Naive thymus-derived CD8-positive, alpha-beta T cell (primary cell): ENCODE measurements at regions not wholly inside any gene's neighbourhood (a gene's known extent, or its start where the extent isn't known, plus 50 kb on each side); places are given as distances from the start of the nearest gene placed in this dataset.

Source experiments
- ATAC-seq, 2 donors: fragments of 150-1000 bp; cut with Tn5 transposase in 1 of 2; sonication (Bioruptor Pico), chemical (Tn5 transposase) in 1 of 2; 1 replicate in 1 of 2; 2 replicates in 1 of 2; pipeline ENCODE4 v1.10.0; 2021; ENCODE audit warnings: mild to moderate bottlenecking in 2 of 2, moderate library complexity in 2 of 2
- POLR2A ChIA-PET: fragments of 350-600 bp; sonication (Branson Sonifier 250); formaldehyde crosslinking; loops from one replicate; lab custom pipeline; 2021; ENCODE audit warnings: antibody characterized with exemption; lab: Charles Lee
- DNase-seq, 10 donors: peaks; one replicate each; pipeline versions ENCODE4 v3.0.0 to v3.0.0-alpha.2; 2020 to 2022
- H3K27ac Mint-ChIP-seq, 10 donors: one replicate each; pipeline ENCODE4 v1.8.0; 2020 to 2022; ENCODE audit warnings: mild to moderate bottlenecking in 10 of 10, mixed read lengths in 10 of 10, moderate library complexity in 4 of 10, inconsistent platforms in 1 of 10
- H3K27me3 Mint-ChIP-seq, 5 donors: one replicate each; pipeline ENCODE4 v1.8.0; 2021 to 2022; ENCODE audit warnings: mixed read lengths in 5 of 5
- H3K36me3 Mint-ChIP-seq, 3 donors: one replicate each; pipeline ENCODE4 v1.8.0; 2020 to 2022; ENCODE audit warnings: mixed read lengths in 3 of 3, mild to moderate bottlenecking in 2 of 3, inconsistent platforms in 1 of 3
- H3K4me1 Mint-ChIP-seq, 4 donors: one replicate each; pipeline ENCODE4 v1.8.0; 2021 to 2022; ENCODE audit warnings: mixed read lengths in 4 of 4
- H3K4me3 Mint-ChIP-seq, 10 donors: one replicate each; pipeline ENCODE4 v1.8.0; 2020 to 2022; ENCODE audit warnings: mild to moderate bottlenecking in 10 of 10, mixed read lengths in 10 of 10, moderate library complexity in 6 of 10, inconsistent platforms in 1 of 10
- H3K9me3 Mint-ChIP-seq, 9 donors: one replicate each; pipeline ENCODE4 v1.8.0; 2020 to 2022; ENCODE audit warnings: mixed read lengths in 9 of 9, mild to moderate bottlenecking in 3 of 9, inconsistent platforms in 1 of 9, moderate library complexity in 1 of 9

GRCh38 chr15:58292751-58293175, 139.0 kb upstream of the LIPC start:
- DNase-seq, result no peak
- Mint-ChIP-seq H3K36me3 (peaks cover 0 to 16% (median 8%) of the 10 kb centered on the region in 3 donors), H3K4me1 (peaks cover 0 to 12% (median 5%) of the 10 kb centered on the region in 4 donors), H3K4me3 (no peak overlapping the region), H3K27me3 (peaks cover 0 to 1% (median 0%) of the 10 kb centered on the region in 5 donors), H3K27ac (peak overlapping the region in 1 of 10 donors; percentile 27), H3K9me3 (peaks cover 0 to 22% (median 9%) of the 10 kb centered on the region in 9 donors)
- no peak for ATAC-seq
- POLR2A ChIA-PET, result no interaction called here

DNA sequence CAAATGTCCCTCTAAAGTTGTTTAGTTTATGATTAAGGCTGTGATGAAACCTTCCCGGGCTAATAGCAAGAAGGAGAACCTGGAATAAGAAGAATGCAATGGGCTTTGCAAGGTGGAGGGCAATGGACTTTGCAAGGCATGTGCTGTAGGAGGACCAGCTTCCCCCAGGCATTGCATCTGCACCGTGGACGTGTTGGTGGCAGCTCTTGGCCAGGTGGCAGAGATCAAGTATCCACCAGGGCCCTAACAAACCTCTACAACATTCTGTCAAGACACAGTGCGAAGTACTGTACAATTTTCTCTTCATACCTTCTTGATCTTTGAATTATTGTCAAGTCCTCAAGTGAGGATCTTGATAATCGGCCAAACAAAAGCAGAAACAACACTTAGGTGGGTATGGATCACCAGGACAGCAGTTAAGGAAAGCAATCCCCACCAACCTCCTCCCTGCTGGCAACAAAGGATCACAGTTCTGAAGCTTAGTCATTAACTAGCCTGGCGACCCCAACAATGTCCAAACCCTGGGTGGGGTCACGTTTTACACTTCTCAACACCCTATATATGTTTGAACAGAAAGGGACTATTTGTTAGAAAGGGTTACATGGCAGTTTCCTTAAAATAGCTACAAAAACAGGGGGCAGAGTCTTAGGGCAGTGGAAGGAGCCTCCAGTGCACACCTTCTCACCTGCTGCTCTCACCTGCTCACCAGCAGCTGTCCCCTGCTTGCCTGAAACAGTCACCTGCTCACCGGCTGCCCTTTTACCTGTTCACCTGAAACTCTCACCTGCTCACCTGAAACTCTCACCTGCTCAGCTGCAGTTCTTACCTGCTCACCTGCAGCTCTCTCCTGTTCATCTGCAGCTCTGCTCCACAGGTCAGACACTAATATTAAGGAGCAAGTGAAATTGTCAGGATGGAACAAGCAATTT, 137.9 kb upstream of the LIPC start:
- no peak overlapping the region for H3K4me3 Mint-ChIP-seq
- H3K27ac Mint-ChIP-seq, result no peak overlapping the region
- POLR2A ChIA-PET, result no interaction called here
- peaks cover 0 to 16% (median 8%) of the 10 kb centered on the region in 3 donors for H3K36me3 Mint-ChIP-seq
- no peak for ATAC-seq
- H3K27me3 Mint-ChIP-seq, result peaks cover 0 to 3% (median 0%) of the 10 kb centered on the region in 5 donors
- DNase-seq, result no peak
- peaks cover 0 to 12% (median 5%) of the 10 kb centered on the region in 4 donors for H3K4me1 Mint-ChIP-seq
- peaks cover 0 to 22% (median 9%) of the 10 kb centered on the region in 9 donors for H3K9me3 Mint-ChIP-seq

- no peak overlapping the region for H3K4me3 Mint-ChIP-seq
- peaks cover 0 to 12% (median 5%) of the 10 kb centered on the region in 4 donors for H3K4me1 Mint-ChIP-seq
- POLR2A ChIA-PET, result no interaction called here
- H3K27me3 Mint-ChIP-seq, result peaks cover 0 to 3% (median 0%) of the 10 kb centered on the region in 5 donors
- no peak for ATAC-seq
- H3K27ac Mint-ChIP-seq, result no peak overlapping the region
- peaks cover 0 to 22% (median 9%) of the 10 kb centered on the region in 9 donors for H3K9me3 Mint-ChIP-seq
- DNase-seq, result no peak
- H3K36me3 Mint-ChIP-seq, result peaks cover 0 to 16% (median 8%) of the 10 kb centered on the region in 3 donors
Observed at GRCh38 chr15:58294681-58295254, 137.0 kb upstream of the LIPC start.

GRCh38 chr15:58295637-58296215, 136.1 kb upstream of the LIPC start:
- POLR2A ChIA-PET, result no interaction called here

GRCh38 chr15:58296276-58296675, 135.5 kb upstream of the LIPC start:
- H3K27ac Mint-ChIP-seq, result no peak overlapping the region
- POLR2A ChIA-PET, result no interaction called here
- H3K27me3 Mint-ChIP-seq, result peaks cover 0 to 3% (median 0%) of the 10 kb centered on the region in 5 donors
- H3K36me3 Mint-ChIP-seq, result peaks cover 0 to 16% (median 8%) of the 10 kb centered on the region in 3 donors
- H3K9me3 Mint-ChIP-seq, result peaks cover 0 to 22% (median 9%) of the 10 kb centered on the region in 9 donors
- DNase-seq (no peak), ATAC-seq (no peak)
- H3K4me1 Mint-ChIP-seq, result peaks cover 0 to 9% (median 0%) of the 10 kb centered on the region in 4 donors
- no peak overlapping the region for H3K4me3 Mint-ChIP-seq

More at GRCh38 chr15:58295637-58296215, 136.1 kb upstream of the LIPC start:
- DNase-seq, result no peak
- no peak for ATAC-seq
- peaks cover 0 to 3% (median 0%) of the 10 kb centered on the region in 5 donors for H3K27me3 Mint-ChIP-seq
- H3K9me3 Mint-ChIP-seq, result peaks cover 0 to 22% (median 9%) of the 10 kb centered on the region in 9 donors
- no peak overlapping the region for H3K27ac Mint-ChIP-seq
- H3K4me1 Mint-ChIP-seq, result peaks cover 0 to 10% (median under 1%) of the 10 kb centered on the region in 4 donors
- peaks cover 0 to 16% (median 8%) of the 10 kb centered on the region in 3 donors for H3K36me3 Mint-ChIP-seq
- H3K4me3 Mint-ChIP-seq, result no peak overlapping the region

- H3K9me3 Mint-ChIP-seq, result peaks cover 0 to 13% (median 6%) of the 10 kb centered on the region in 9 donors
- H3K36me3 Mint-ChIP-seq, result peaks cover 0 to 13% (median 6%) of the 10 kb centered on the region in 3 donors
- POLR2A ChIA-PET, result interaction anchor here (0.8 kb wide), 1 partner anchor 22 kb away, joined by 3 read pairs; no protein-coding TSS in a partner anchor
- H3K27ac Mint-ChIP-seq, result no peak overlapping the region
- peaks cover 0 to 3% (median 0%) of the 10 kb centered on the region in 5 donors for H3K27me3 Mint-ChIP-seq
- no peak for DNase-seq
- no peak for ATAC-seq
- H3K4me3 Mint-ChIP-seq, result no peak overlapping the region
- peaks cover 0 to 7% (median 2%) of the 10 kb centered on the region in 4 donors for H3K4me1 Mint-ChIP-seq
Observed at GRCh38 chr15:58297639-58298038, 134.2 kb upstream of the LIPC start.

DNA sequence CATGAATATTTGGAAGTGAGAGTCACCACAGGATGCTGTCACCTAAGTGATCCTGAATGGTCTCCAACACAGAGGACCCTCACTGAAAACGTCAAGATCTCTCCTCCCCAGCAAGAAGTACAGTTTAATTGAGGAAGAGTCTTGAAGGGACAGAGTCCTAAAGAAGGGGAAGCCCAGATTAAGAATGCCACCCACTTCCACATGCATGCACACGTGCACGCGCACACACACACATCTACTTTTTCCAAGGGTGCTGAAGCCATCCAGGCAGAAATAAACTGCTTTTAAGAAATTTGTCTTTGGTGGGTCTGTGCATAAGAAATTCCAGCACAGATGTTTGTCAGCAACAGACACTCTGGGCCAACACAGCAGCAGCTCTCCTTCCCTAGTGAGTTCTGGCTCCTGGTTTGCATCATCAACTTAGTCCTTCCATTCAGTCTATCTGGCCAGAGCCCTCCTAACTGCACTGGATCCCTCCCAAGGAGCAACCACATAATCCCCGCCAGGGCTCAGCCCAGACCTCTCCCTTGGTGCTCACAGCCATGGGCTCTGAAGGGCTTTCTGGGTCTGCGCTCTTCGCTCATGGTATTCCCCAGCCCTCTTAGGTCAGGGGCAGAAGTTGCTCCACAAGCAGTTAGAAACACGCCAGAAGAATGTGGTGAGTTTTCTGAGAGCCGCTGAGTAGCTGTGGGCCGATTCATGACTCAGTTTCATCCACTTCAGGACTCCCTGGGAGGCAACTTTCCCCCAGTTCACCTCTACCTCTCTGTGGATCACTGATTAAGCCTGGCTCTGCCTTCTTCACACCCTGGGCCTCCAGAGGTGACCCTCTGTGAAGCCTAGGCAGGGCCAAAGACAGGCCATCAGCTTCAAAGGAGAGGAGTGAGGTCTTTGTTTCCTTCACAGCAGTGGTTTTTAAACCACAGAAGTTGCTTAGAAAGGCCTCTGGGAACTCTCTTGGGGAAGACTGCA, 132.6 kb upstream of the LIPC start:
- Mint-ChIP-seq H3K4me1 (peaks cover 8 to 13% (median 12%) of the 10 kb centered on the region in 4 donors), H3K36me3 (peaks cover 0 to 11% (median 4%) of the 10 kb centered on the region in 3 donors), H3K27ac (peak overlapping the region in 1 of 10 donors; percentile 24), H3K27me3 (peaks cover 0 to 3% (median 0%) of the 10 kb centered on the region in 5 donors), H3K9me3 (peaks cover 0 to 12% (median 5%) of the 10 kb centered on the region in 9 donors), H3K4me3 (no peak overlapping the region)
- POLR2A ChIA-PET, result no interaction called here
- DNase-seq (no peak), ATAC-seq (no peak)

DNA sequence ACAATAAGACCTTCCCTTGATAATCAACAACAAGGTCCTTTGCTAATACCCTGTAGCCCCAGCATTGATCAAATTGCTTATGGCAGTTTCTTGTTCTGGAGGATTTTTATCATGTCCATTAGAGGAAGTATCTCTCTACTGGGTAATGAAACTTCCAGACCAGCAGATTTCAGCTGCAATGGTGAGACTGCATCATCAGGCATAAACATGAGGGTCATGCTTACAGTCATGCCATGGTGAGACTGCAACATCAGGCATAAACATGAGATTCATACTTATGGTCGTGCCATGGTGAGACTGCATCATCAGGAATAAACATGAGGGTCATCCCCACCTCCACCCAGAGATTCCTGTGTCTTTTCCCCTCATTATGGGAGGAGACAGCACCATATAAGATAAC, 129.0 kb upstream of the LIPC start:
- POLR2A ChIA-PET, result interaction anchor here (1.3 kb wide), 1 partner anchor 11 kb away, joined by 4 read pairs; no protein-coding TSS in a partner anchor
- Mint-ChIP-seq H3K36me3 (no peaks in the 10 kb centered on the region), H3K4me1 (peaks cover 9 to 24% (median 16%) of the 10 kb centered on the region in 4 donors), H3K27ac (peak overlapping the region in 3 of 10 donors; percentile 56 to 60 (median 60)), H3K9me3 (peaks cover 0 to 2% (median 0%) of the 10 kb centered on the region in 9 donors), H3K4me3 (peak overlapping the region in 6 of 10 donors; percentile 30 to 75 (median 66)), H3K27me3 (peaks cover 0 to 3% (median 0%) of the 10 kb centered on the region in 5 donors)
- DNase-seq (no peak), ATAC-seq (no peak)

DNA sequence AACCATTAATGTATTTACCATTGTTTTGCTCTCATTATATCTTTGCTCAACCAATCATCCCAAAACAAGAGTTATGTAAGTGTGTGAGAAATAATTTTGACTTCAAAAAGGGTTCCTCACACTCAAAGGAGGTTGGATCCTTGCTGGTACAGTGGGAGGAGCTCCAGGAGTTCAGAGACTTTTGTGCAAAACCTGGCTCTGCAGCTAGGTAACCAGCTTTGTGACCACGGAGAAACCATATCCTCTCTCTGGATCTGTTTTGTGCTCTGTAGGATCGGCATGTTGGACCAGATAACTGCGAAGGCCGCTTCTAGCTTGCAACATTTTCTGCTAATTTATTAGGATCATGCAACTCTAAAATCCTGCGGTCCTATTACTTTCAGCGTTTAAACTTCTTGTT, 128.6 kb upstream of the LIPC start:
- H3K4me3 Mint-ChIP-seq, result peak overlapping the region in 8 of 10 donors; percentile 6 to 75 (median 60)
- H3K9me3 Mint-ChIP-seq, result peaks cover 0 to 2% (median 0%) of the 10 kb centered on the region in 9 donors
- H3K36me3 Mint-ChIP-seq, result no peaks in the 10 kb centered on the region
- peaks cover 0 to 3% (median 0%) of the 10 kb centered on the region in 5 donors for H3K27me3 Mint-ChIP-seq
- peak overlapping the region in 5 of 10 donors; percentile 56 to 60 (median 60) for H3K27ac Mint-ChIP-seq
- DNase-seq, result peak in 1 of 10 donors; percentile 15
- peaks cover 9 to 24% (median 16%) of the 10 kb centered on the region in 4 donors for H3K4me1 Mint-ChIP-seq
- peak in 1 of 2 donors; percentile 62 for ATAC-seq
- POLR2A ChIA-PET, result interaction anchor here (1.3 kb wide), 1 partner anchor 11 kb away, joined by 4 read pairs; no protein-coding TSS in a partner anchor

DNA sequence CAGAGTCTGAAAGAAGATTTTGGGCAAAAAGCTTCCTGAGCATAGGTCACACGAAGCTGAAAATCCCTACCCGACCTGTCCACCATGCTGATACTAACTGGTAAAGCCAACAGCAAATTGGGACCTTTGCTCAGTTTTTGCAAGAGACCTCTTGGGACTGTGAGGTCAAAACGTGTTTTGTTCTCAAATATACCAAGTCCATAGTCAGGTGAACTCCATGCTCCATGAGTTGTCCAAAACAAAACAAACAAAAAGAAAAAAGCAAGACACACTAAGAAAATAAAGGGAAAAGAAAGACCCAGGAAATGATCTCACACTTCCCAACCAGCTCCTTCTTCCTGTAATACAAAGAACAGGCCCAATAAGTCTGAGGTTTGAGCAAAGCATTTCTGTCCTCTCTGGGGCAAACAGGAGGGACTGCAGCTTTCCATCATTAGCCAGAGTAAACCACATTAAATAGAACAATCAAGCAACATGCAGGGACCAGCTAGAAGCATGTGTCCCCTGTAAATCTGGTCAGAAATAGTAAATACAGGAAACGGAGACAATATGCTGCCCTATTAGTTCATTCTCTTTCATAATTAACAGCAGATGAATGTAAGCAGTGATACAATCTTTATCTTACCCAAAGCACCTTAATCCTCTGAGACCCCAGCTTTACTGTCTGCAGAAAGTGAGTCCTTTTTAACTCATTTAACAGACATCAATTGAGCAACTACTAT, 125.0 kb upstream of the LIPC start:
- ATAC-seq (no peak), DNase-seq (no peak)
- H3K4me3 Mint-ChIP-seq, result no peak overlapping the region
- no peaks in the 10 kb centered on the region for H3K27me3 Mint-ChIP-seq
- POLR2A ChIA-PET, result no interaction called here
- peak overlapping the region in 1 of 10 donors; percentile 17 for H3K27ac Mint-ChIP-seq
- peaks cover 14 to 24% (median 19%) of the 10 kb centered on the region in 4 donors for H3K4me1 Mint-ChIP-seq
- H3K36me3 Mint-ChIP-seq, result no peaks in the 10 kb centered on the region
- peaks cover 0 to 2% (median 0%) of the 10 kb centered on the region in 9 donors for H3K9me3 Mint-ChIP-seq
